Stimulated activated naive CD8-positive, alpha-beta T cell treated with anti-CD3 and anti-CD28 coated beads, Interleukin-15, Interleukin-2, amounts not matched to agents 100 U/mL and 50 U/mL, for 24 hours (primary cell): ENCODE measurements at regions not wholly inside any gene's neighbourhood (a gene's known extent, or its start where the extent isn't known, plus 50 kb on each side); places are given as distances from the start of the nearest gene placed in this dataset.

Experiments used
- ATAC-seq: fragments of 150-1000 bp; cut with Tn5 transposase; one replicate; pipeline ENCODE4 v1.10.0; 2021
- DNase-seq: peaks from one replicate; pipeline ENCODE4 v3.0.0; 2021

GRCh38 chr15:96415513-96416217 is 85.2 kb downstream of the NR2F2 start:
- no peak for ATAC-seq
- no peak for DNase-seq

GRCh38 chr15:96416218-96416933 is 85.9 kb downstream of the NR2F2 start:
- DNase-seq, result no peak
- ATAC-seq, result no peak

GRCh38 chr15:96416934-96417759 is 86.6 kb downstream of the NR2F2 start:
- DNase-seq, result no peak
- ATAC-seq, result no peak

- no peak for ATAC-seq
- no peak for DNase-seq
These were observed 87.2 kb downstream of the NR2F2 start for GRCh38 chr15:96417760-96418130.

- ATAC-seq, result no peak
- no peak for DNase-seq
These were observed 87.6 kb downstream of the NR2F2 start for GRCh38 chr15:96418146-96418545.

- no peak for DNase-seq
These were observed 90.7 kb downstream of the NR2F2 start for GRCh38 chr15:96421178-96421601.

GRCh38 chr15:96422125-96422524 is 91.6 kb downstream of the NR2F2 start:
- ATAC-seq (no peak), DNase-seq (no peak)

More at GRCh38 chr15:96421178-96421601, 90.7 kb downstream of the NR2F2 start:
- no peak for ATAC-seq

- ATAC-seq, result no peak
- DNase-seq, result no peak
These were observed 94.2 kb downstream of the NR2F2 start for GRCh38 chr15:96424674-96425073.

- no peak for ATAC-seq
- no peak for DNase-seq
These were observed 98.2 kb downstream of the NR2F2 start for GRCh38 chr15:96428742-96429141.

- DNase-seq (no peak), ATAC-seq (no peak)
These were observed 101.3 kb downstream of the NR2F2 start for GRCh38 chr15:96431786-96432185.

GRCh38 chr15:96435022-96435421 is 104.5 kb downstream of the NR2F2 start:
- ATAC-seq, result no peak

GRCh38 chr15:96435841-96436240 is 105.3 kb downstream of the NR2F2 start:
- no peak for ATAC-seq
- DNase-seq, result no peak

More at GRCh38 chr15:96435022-96435421, 104.5 kb downstream of the NR2F2 start:
- no peak for DNase-seq

- ATAC-seq (no peak), DNase-seq (no peak)
These were observed 110.5 kb downstream of the NR2F2 start for GRCh38 chr15:96440978-96441377.

GRCh38 chr15:96442076-96442475 is 111.6 kb downstream of the NR2F2 start:
- DNase-seq, result no peak

GRCh38 chr15:96444865-96445264 is 114.4 kb downstream of the NR2F2 start:
- no peak for DNase-seq
- no peak for ATAC-seq

More at GRCh38 chr15:96442076-96442475, 111.6 kb downstream of the NR2F2 start:
- ATAC-seq, result no peak

GRCh38 chr15:96448923-96449322 is 118.4 kb downstream of the NR2F2 start:
- ATAC-seq, result no peak
- no peak for DNase-seq

GRCh38 chr15:96457841-96458240 is 127.3 kb downstream of the NR2F2 start:
- ATAC-seq (no peak), DNase-seq (no peak)

GRCh38 chr15:96460106-96460505 is 129.6 kb downstream of the NR2F2 start:
- DNase-seq, result no peak
- no peak for ATAC-seq

- DNase-seq, result no peak
- no peak for ATAC-seq
These were observed 132.6 kb downstream of the NR2F2 start for GRCh38 chr15:96462768-96463750.

- DNase-seq, result no peak
These were observed 136.0 kb downstream of the NR2F2 start for GRCh38 chr15:96466389-96466947.

GRCh38 chr15:96468036-96468435 is 137.5 kb downstream of the NR2F2 start:
- ATAC-seq, result no peak
- DNase-seq, result no peak

More at GRCh38 chr15:96466389-96466947, 136.0 kb downstream of the NR2F2 start:
- ATAC-seq, result no peak
